ENCODE measurements at regions not wholly inside any gene's neighbourhood (a gene's known extent, or its start where the extent isn't known, plus 50 kb on each side); places are given as distances from the start of the nearest gene placed in this dataset.
A peak's percentile ranks its signal among the peaks of the same experiment; 100 is the strongest.

GRCh38 chr5:109917154-109917546 is 227.4 kb downstream of the MAN2A1 start:
- no peak overlapping the region for H3K4me3 Mint-ChIP-seq
- no peaks in the 10 kb centered on the region for H3K36me3 Mint-ChIP-seq
- ATAC-seq (no peak), DNase-seq (ENCODE audit: low spot score) (no peak)
- peaks cover 3% of the 10 kb centered on the region for H3K9me3 Mint-ChIP-seq
- peaks cover 0 to 5% of the 10 kb centered on the region in 2 donors for H3K27me3 Mint-ChIP-seq
- peaks cover 0 to 3% of the 10 kb centered on the region in 2 donors for H3K4me1 Mint-ChIP-seq (ENCODE audit: low read depth in 2 of 2)
- H3K27ac Mint-ChIP-seq = no peak overlapping the region

- H3K4me3 Mint-ChIP-seq = no peak overlapping the region
Measured at GRCh38 chr5:109917966-109918365, 228.2 kb downstream of the MAN2A1 start.

DNA sequence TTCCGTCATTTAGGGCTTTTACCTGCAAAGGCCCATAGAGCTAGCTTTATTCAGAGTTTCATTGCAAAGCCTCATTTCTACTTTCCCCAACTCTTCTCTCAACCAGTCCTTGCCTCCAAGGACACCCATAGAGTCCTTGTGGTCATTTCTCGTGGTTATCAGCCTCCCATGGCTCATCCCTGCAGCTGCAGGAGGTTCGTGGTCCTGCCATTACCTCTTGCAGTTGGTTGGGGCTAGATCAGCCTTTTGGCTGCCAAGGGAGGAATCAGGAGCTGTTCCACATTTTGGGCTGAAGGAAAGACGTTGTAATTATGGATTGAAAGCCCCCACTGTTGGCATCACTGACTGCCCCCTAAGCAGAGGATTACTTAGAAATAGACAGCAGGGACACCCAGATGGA is 231.0 kb downstream of the MAN2A1 start:
- peaks cover 0 to 11% of the 10 kb centered on the region in 2 donors for H3K27me3 Mint-ChIP-seq
- H3K27ac Mint-ChIP-seq = no peak overlapping the region
- H3K4me1 Mint-ChIP-seq (ENCODE audit: low read depth in 2 of 2) = peaks cover 0 to 8% of the 10 kb centered on the region in 2 donors
- H3K36me3 Mint-ChIP-seq = no peaks in the 10 kb centered on the region
- H3K4me3 Mint-ChIP-seq = no peak overlapping the region
- peaks cover 3% of the 10 kb centered on the region for H3K9me3 Mint-ChIP-seq
- DNase-seq (ENCODE audit: low spot score) (no peak), ATAC-seq (no peak)

More at GRCh38 chr5:109917966-109918365, 228.2 kb downstream of the MAN2A1 start:
- Mint-ChIP-seq H3K9me3 (peaks cover 3% of the 10 kb centered on the region), H3K4me1 (ENCODE audit: low read depth in 2 of 2) (peaks cover 0 to 8% of the 10 kb centered on the region in 2 donors), H3K27ac (no peak overlapping the region), H3K36me3 (no peaks in the 10 kb centered on the region), H3K27me3 (peaks cover 0 to 5% of the 10 kb centered on the region in 2 donors)
- DNase-seq (ENCODE audit: low spot score) (no peak), ATAC-seq (no peak)

DNA sequence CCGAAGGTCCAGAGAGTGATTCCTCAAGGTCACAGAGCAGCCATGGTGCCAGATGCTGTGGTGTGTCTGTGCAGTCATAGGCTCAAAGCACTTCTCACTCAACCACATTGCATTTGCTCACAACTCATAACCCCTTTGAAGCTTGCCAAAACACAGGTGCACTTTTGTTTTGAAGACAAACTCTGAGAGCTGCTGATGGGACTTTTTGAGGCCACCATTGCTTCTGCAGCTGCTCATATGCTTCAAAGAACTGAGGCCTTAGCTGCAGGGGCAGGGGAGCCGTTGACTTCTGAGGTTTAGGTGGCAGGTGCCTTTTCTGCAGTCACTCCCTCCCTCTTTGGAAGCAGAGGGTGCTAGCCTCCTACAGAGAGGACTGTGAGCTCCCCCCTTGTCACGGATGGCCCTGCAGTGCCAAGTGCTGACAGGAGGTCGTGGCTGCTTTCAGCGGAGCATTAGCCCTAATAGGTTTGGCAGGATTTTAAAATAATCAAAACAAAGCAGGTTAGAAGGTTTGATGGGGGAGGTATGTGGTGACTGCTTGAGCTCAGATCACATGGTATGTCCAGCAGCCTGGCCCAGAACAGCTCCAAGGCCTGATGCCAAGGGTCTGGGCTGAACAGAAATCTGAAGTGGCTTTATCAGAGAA is 232.1 kb downstream of the MAN2A1 start:
- ATAC-seq = peak in 1 of 2 donors; percentile 36
- H3K4me1 Mint-ChIP-seq (ENCODE audit: low read depth in 2 of 2) = peaks cover 0 to 8% of the 10 kb centered on the region in 2 donors
- no peak for DNase-seq (ENCODE audit: low spot score)
- no peak overlapping the region for H3K4me3 Mint-ChIP-seq
- no peaks in the 10 kb centered on the region for H3K36me3 Mint-ChIP-seq
- no peak overlapping the region for H3K27ac Mint-ChIP-seq
- H3K9me3 Mint-ChIP-seq = peaks cover 7% of the 10 kb centered on the region
- H3K27me3 Mint-ChIP-seq = peaks cover 0 to 11% of the 10 kb centered on the region in 2 donors

- ATAC-seq (no peak), DNase-seq (ENCODE audit: low spot score) (no peak)
- Mint-ChIP-seq H3K4me3 (no peak overlapping the region), H3K4me1 (ENCODE audit: low read depth in 2 of 2) (peaks cover 0 to 8% of the 10 kb centered on the region in 2 donors), H3K9me3 (peaks cover 5% of the 10 kb centered on the region), H3K36me3 (no peaks in the 10 kb centered on the region), H3K27me3 (peaks cover 0 to 12% of the 10 kb centered on the region in 2 donors), H3K27ac (no peak overlapping the region)
Measured at GRCh38 chr5:109922381-109922995, 232.8 kb downstream of the MAN2A1 start.

DNA sequence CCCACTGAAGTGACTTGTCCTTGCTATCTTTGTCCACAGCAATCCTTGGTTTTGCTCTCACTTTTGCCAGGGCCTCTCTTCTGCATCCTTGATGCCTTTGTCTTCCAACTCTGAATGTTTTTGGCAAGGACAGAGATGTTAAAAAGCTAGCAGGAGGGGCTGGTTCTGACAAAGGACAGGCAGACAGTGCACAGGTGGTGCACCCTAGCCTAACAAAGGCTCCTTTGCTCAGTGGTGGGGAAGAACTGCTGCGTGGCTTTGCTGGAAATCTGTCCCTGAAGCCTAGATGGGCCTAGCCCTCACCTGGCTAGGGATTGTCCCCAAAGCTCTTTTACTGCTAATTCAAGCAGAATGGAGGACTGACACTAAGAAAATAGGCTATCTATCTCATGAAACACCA is 233.5 kb downstream of the MAN2A1 start:
- no peak overlapping the region for H3K4me3 Mint-ChIP-seq
- H3K27ac Mint-ChIP-seq = no peak overlapping the region
- H3K9me3 Mint-ChIP-seq = peaks cover 4% of the 10 kb centered on the region
- H3K36me3 Mint-ChIP-seq = no peaks in the 10 kb centered on the region
- peaks cover 0 to 12% of the 10 kb centered on the region in 2 donors for H3K27me3 Mint-ChIP-seq
- H3K4me1 Mint-ChIP-seq (ENCODE audit: low read depth in 2 of 2) = peaks cover 0 to 8% of the 10 kb centered on the region in 2 donors
- ATAC-seq (no peak), DNase-seq (ENCODE audit: low spot score) (no peak)

- no peak overlapping the region for H3K27ac Mint-ChIP-seq
- H3K27me3 Mint-ChIP-seq = peaks cover 0 to 14% of the 10 kb centered on the region in 2 donors
- H3K36me3 Mint-ChIP-seq = no peaks in the 10 kb centered on the region
- no peak overlapping the region for H3K4me3 Mint-ChIP-seq
- DNase-seq (ENCODE audit: low spot score) (no peak), ATAC-seq (no peak)
- H3K4me1 Mint-ChIP-seq (ENCODE audit: low read depth in 2 of 2) = peaks cover 0 to 8% of the 10 kb centered on the region in 2 donors
- H3K9me3 Mint-ChIP-seq = peaks cover 4% of the 10 kb centered on the region
Measured at GRCh38 chr5:109924237-109925107, 234.7 kb downstream of the MAN2A1 start.

GRCh38 chr5:109927639-109928038 is 237.9 kb downstream of the MAN2A1 start:
- Mint-ChIP-seq H3K9me3 (peaks cover 4% of the 10 kb centered on the region), H3K27me3 (peaks cover 6 to 13% of the 10 kb centered on the region in 2 donors), H3K4me3 (no peak overlapping the region), H3K4me1 (ENCODE audit: low read depth in 2 of 2) (peaks cover 0 to under 1% of the 10 kb centered on the region in 2 donors), H3K36me3 (no peaks in the 10 kb centered on the region), H3K27ac (no peak overlapping the region)
- ATAC-seq (no peak), DNase-seq (ENCODE audit: low spot score) (no peak)

DNA sequence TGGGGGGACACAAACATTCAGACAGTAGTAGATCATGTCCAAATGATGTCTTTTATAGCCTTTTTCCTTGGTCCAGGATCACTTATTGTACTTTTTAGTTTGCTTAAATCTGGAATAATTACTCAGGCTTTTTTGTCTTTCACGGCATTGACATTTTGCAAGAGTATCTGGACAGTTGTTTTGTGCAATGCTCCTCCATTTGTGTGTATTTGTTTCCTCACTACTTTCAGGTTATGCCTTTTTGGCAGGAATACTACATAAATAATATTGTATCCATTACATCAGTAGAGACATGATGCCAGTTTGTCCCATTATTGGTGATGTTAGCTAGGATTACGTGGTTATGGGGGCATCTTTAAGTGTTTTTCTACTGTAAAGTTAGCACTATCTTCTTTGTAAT is 238.3 kb downstream of the MAN2A1 start:
- DNase-seq (ENCODE audit: low spot score) (no peak), ATAC-seq (no peak)
- Mint-ChIP-seq H3K36me3 (no peaks in the 10 kb centered on the region), H3K4me3 (no peak overlapping the region), H3K27ac (no peak overlapping the region), H3K27me3 (peaks cover 6 to 14% of the 10 kb centered on the region in 2 donors), H3K9me3 (peaks cover 4% of the 10 kb centered on the region), H3K4me1 (ENCODE audit: low read depth in 2 of 2) (no peaks in the 10 kb centered on the region)

DNA sequence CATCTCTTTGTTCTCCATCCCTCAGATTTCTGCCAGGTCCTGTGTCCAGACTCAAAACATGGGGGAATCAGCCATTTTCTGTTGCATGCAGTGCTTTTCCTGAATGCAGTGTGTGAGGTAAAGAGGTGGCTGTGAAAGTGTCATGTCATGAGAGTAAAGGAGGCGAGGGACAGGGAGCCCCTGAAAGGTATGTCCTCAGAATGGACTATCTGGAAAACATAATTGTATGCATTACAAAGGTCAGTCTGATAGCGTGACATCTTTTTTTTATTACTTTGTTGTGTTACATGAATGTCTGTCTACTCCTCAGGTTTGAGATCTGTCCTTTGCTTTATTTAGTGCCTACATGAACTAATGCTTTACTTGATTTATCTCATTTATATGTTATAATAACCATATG is 239.1 kb downstream of the MAN2A1 start:
- DNase-seq (ENCODE audit: low spot score) (no peak), ATAC-seq (no peak)
- Mint-ChIP-seq H3K27me3 (peaks cover 6 to 14% of the 10 kb centered on the region in 2 donors), H3K27ac (no peak overlapping the region), H3K9me3 (peaks cover 4% of the 10 kb centered on the region), H3K36me3 (no peaks in the 10 kb centered on the region), H3K4me3 (no peak overlapping the region), H3K4me1 (ENCODE audit: low read depth in 2 of 2) (no peaks in the 10 kb centered on the region)

- no peak for DNase-seq (ENCODE audit: low spot score)
- H3K4me3 Mint-ChIP-seq = no peak overlapping the region
- H3K27ac Mint-ChIP-seq = no peak overlapping the region
- H3K9me3 Mint-ChIP-seq = peaks cover 4% of the 10 kb centered on the region
- ATAC-seq = no peak
- no peaks in the 10 kb centered on the region for H3K36me3 Mint-ChIP-seq
- H3K27me3 Mint-ChIP-seq = peaks cover 6 to 14% of the 10 kb centered on the region in 2 donors
- H3K4me1 Mint-ChIP-seq (ENCODE audit: low read depth in 2 of 2) = no peaks in the 10 kb centered on the region
Measured at GRCh38 chr5:109929376-109929775, 239.6 kb downstream of the MAN2A1 start.

DNA sequence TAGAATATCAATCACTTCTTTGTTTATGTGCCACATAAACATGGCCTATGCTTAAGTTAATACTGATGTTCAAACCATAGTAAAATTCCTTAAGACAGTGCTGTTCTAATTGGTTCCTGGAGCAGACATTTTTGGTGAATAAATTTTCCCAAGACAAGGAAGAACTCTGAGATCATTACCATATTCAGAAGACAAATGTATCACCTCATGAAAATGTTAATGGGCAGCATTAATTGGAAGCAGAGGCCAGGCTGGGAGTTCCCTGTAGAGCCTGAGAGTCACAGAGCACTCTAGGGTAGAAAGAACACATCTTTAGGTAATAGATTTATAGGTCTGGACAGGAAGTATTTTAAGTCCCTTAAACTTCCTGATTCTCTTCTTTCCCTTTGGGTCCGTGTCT is 240.2 kb downstream of the MAN2A1 start:
- H3K27me3 Mint-ChIP-seq = peaks cover 6 to 13% of the 10 kb centered on the region in 2 donors
- H3K4me3 Mint-ChIP-seq = no peak overlapping the region
- no peaks in the 10 kb centered on the region for H3K36me3 Mint-ChIP-seq
- H3K9me3 Mint-ChIP-seq = peaks cover 4% of the 10 kb centered on the region
- ATAC-seq = no peak
- no peak for DNase-seq (ENCODE audit: low spot score)
- no peak overlapping the region for H3K27ac Mint-ChIP-seq
- H3K4me1 Mint-ChIP-seq (ENCODE audit: low read depth in 2 of 2) = no peaks in the 10 kb centered on the region

DNA sequence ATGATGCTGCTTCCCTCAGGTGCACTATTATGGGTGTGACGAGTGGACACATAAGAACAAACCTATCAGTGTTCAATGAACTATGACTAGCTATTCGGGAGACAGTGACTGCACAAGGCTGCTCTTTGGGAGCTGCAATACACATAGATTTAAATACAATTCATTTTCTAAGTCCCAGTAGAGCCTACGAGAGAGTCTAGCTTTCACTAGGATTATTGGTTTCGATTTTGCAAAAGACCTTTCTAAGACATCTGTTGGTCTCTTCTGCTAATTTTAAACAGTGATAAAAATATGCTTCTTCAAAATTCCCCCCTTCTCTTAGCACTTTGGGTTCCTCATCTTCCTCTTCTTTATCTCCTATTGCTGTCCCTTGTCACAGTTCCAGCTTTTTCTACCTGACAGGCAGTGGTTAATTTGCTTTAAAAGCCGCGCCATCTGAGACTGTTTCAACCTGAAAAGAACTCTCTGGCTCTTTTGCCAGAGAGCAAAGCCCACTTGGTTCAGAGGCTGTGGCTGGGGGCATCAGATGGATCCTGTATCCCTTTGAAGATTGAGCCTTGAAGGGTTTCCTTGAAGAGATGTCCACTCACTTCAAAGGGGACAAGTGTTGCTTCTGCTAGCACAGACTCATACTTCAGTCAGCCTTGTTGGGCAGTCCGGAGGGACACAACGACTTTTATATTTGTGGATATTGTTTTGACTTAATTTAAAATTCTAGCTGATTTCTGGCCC is 241.5 kb downstream of the MAN2A1 start:
- Mint-ChIP-seq H3K27ac (no peak overlapping the region), H3K36me3 (no peaks in the 10 kb centered on the region), H3K27me3 (peaks cover 6 to 8% of the 10 kb centered on the region in 2 donors), H3K9me3 (no peaks in the 10 kb centered on the region), H3K4me1 (ENCODE audit: low read depth in 2 of 2) (peaks cover 4 to 5% of the 10 kb centered on the region in 2 donors), H3K4me3 (no peak overlapping the region)
- no peak for ATAC-seq
- DNase-seq (ENCODE audit: low spot score) = no peak

Data from natural killer cell treated with Interleukin-12 subunit alpha and Interleukin-12 subunit beta and Interleukin-15 and Interleukin-18, amount 100 ng/mL, for 72 hours (primary cell).